GM08714 (cell line): ENCODE measurements at regions not wholly inside any gene's neighbourhood (a gene's known extent, or its start where the extent isn't known, plus 50 kb on each side); places are given as distances from the start of the nearest gene placed in this dataset.
"Not testable (repeated sequence)": the region's sequence is repeated elsewhere in the genome, so short reads cannot be mapped to it uniquely, and the experiment has no call there.

Experiments
- H3K4me3 ChIP-seq: fragments of 200-500 bp; sonication (Bioruptor generic); 2 replicates; pipeline ENCODE4 v1.5.1; 2014; ENCODE audit warnings: mild to moderate bottlenecking, low read length, inconsistent platforms
- ZNF274 ChIP-seq: IDR thresholded peaks from 2 replicates; pipeline ENCODE4 v1.6.1; 2012; ENCODE audit warnings: mild to moderate bottlenecking, low read depth, low read length

DNA sequence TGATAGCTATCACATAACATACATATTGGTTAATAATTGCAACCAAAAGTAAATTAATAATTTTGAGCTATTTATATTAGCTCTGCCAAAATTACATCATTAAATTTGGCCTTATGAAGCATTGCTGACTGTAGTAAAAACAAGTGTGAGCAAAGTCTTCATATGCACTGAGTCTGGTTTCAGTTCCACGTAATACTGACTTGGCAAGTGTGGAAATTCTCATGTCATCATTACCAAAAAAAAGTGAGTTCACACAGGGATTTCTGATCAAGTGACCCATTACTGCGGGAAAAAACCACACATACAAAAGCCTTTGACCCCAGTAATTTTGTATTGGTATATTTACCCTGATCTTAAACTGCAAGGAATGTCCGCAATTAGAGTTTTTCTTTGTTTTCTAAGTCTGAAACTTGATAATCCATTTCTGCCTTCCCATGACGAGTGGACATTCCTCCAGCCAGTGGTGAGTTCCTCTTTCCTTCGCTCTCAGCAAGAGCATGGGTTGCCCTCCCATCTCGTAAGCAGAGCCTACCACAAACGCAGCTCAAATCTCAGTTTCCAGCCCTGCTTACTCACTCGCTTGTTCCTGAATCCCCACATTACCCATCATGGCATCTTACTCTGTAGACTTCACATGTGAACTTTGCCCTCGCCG, 220.2 kb upstream of the DMRT1 start:
- H3K4me3 ChIP-seq: no peak overlapping the region
- no peak for TF ChIP-seq ZNF274

- no peak for TF ChIP-seq ZNF274
- H3K4me3 ChIP-seq: no peak overlapping the region
Observed at GRCh38 chr9:624935-625500, 216.5 kb upstream of the DMRT1 start.

DNA sequence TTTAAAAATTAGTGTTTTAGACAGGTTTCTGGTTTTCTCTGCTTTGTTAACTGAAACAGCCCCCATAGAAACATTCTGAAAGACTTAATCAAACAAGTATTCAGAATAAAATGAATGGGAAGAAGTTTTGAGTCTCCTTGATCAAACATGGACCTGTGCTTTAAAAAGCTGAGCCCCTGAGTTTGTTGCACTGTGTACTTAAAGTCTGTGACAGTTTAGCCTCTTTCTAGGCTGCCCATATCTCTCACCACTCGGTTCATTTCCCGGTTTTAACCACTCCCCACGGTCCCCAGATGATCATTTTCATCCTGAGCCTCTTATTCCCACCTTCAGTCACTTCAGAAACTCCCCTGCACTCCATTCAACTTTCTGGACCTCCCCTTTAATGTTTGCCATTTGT, 215.9 kb upstream of the DMRT1 start:
- H3K4me3 ChIP-seq: no peak overlapping the region
- TF ChIP-seq ZNF274: no peak

DNA sequence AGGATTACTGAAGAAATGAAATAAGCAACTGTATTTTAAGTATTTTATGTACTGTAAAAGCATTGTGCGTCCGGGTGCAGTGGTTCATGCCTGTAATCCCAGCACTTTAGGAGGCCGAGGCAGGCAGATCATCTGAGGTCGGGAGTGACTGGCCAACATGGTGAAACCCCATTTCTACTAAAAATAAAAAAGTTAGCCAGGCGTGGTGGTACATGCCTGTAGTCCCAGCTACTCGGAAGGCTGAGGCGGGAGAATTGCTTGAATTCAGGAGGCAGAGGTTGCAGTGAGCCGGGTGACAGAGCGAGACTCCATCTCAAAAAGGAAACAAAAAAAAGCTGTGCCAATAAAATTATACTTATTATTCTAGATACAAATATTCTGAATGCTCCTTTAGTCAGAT, 215.4 kb upstream of the DMRT1 start:
- not testable (repeated sequence) for H3K4me3 ChIP-seq

GRCh38 chr9:626596-626995, 214.9 kb upstream of the DMRT1 start:
- no peak overlapping the region for H3K4me3 ChIP-seq
- no peak for TF ChIP-seq ZNF274

DNA sequence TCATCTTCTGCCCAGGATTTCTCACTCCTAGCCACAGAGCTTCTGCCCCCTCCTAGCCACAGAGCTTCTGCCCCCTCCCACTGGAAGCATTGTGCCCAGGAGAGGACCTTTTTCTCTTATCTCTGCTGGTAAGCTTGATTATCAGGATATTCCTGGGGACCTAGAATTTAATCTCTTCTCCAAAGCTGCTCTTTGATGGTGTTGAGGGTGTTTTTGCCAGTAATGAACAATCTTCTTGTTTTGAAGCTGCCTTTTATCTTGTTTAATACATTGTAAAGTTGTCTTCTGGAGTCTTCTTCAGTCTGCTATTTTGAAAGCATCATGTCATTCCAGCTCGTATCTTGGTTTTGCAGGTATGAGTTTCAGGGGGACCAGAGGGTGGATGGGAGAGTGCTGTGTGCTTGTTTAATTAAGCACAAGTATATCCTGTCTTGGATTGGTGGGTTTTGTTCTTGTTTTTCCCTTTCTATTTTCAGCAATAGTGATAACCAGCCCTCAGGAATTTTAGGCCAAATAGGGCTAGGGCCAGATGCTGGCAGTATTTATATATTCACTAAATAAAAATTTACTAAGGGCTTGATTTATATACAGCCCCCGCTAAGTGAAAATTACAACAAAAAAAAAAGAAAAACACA, 214.0 kb upstream of the DMRT1 start:
- no peak overlapping the region for H3K4me3 ChIP-seq
- TF ChIP-seq ZNF274: no peak

DNA sequence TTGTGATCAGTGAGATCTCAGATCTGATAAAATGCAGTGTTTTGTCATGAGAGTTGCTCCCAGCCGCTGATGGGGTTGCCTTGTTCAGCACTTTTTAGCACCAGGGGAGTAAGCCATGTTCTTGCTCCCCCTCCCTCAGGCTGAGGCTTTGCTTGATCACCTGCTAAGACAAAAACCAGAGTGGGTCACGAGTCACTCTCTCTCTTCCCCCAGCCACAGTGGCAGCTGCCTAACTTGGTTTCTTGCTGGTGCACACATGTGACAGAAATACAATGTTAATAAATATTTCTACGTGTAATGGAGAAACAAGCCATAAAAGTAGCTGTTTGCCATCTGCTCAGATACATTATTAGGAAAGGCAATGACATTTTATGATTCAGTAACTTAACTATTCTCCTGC, 212.4 kb upstream of the DMRT1 start:
- no peak for TF ChIP-seq ZNF274
- H3K4me3 ChIP-seq: no peak overlapping the region

GRCh38 chr9:630817-631216, 210.7 kb upstream of the DMRT1 start:
- H3K4me3 ChIP-seq: no peak overlapping the region
- TF ChIP-seq ZNF274: no peak

DNA sequence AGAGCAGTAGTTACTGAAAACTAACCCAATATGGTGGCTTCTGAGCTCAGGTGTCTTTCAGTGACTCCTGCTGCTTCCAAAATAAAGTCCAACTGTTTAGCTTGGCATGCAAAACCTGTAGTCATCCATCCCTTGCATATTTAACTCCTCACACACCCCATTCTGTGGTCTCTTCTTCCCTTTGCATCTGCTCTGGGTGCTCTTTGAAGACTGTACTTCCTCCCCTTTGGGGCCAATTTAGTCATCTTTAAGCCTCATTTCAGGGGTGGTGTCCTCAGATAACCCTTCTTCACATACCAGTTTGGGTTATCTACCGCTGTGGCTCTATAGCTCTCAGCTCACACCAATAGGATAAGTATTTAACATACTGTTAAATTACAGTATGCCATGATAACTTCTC, 209.9 kb upstream of the DMRT1 start:
- TF ChIP-seq ZNF274: no peak
- H3K4me3 ChIP-seq: no peak overlapping the region

- no peak overlapping the region for H3K4me3 ChIP-seq
- TF ChIP-seq ZNF274: no peak
Observed at GRCh38 chr9:633461-633860, 208.0 kb upstream of the DMRT1 start.

DNA sequence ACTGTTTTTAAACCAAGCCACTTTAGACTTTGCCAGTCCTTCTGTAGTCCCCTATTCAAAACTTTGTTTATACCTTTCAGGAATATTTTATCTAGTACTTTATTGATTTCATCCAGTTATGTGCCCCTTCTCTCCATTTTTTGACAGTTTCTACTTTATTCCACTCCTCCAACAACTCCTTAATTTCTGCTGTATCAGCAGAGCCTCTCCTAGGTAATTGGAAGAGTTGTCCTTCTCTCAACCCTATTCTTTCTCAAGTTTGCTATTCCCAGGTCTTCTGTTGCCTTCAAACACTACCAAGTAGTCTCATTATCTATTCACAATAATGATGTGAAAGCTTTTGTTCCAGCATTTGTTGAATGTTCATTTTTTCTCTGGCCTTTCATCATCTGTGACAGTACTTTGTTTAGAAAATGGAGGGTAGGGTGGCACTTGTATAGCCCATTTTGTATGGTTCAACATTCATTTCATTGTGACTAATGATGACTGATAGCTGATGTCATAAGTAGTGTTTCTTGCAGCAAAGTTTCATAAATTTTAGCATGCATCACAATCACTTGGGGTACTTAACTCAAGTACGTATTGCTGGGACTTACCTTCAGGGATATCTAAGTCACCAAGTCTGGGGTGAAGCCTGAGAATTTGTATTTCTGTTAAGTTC, 204.4 kb upstream of the DMRT1 start:
- H3K4me3 ChIP-seq: no peak overlapping the region
- no peak for TF ChIP-seq ZNF274

- no peak overlapping the region for H3K4me3 ChIP-seq
- TF ChIP-seq ZNF274: no peak
Observed at GRCh38 chr9:638152-638551, 203.3 kb upstream of the DMRT1 start.

- no peak overlapping the region for H3K4me3 ChIP-seq
- no peak for TF ChIP-seq ZNF274
Observed at GRCh38 chr9:642014-642413, 199.5 kb upstream of the DMRT1 start.

DNA sequence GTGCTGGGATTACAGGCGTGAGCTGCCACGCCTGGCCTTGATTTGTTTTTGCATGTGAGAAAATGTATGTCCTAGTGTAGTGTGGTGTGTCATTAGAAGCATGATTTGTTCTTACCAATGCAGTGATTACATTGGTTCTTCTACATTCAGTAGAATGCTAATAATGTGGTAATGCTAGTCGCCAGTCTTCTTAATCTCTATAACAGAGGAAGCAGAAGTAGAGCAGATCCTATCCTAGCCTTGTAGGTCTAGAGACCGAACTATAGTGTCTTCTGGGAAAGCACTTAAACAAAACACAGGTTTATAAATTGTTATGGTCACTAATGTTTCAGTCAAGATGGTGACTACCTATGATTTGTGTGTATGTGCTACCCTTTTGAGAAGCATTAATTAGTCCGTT, 197.5 kb upstream of the DMRT1 start:
- no peak overlapping the region for H3K4me3 ChIP-seq
- no peak for TF ChIP-seq ZNF274

DNA sequence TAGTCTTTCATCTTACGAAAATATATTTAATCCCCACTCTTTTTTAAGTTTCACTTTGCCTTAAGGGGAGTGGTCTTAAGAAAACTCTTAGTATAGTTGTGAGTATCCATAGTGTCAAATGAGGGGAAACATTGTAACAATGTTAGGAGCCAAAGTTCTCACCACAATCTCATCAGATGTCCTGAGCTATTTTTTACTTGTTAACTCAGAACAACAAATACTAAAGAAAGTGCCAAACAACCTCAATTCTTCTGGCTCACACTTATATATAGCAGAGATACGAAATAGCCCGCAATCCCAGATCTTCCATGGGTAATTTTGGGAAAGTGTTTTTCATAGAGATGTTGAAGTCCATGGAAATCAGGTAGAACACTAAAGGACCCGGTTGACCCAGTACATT, 194.0 kb upstream of the DMRT1 start:
- no peak overlapping the region for H3K4me3 ChIP-seq
- TF ChIP-seq ZNF274: no peak
